KMS-11 (cell line): ENCODE measurements at regions not wholly inside any gene's neighbourhood (a gene's known extent, or its start where the extent isn't known, plus 50 kb on each side); places are given as distances from the start of the nearest gene placed in this dataset.

Experiments used
- H2AFZ ChIP-seq: fragments of 200-600 bp; sonication (generic); 2 replicates; pipeline ENCODE4 v1.6.1; 2016; ENCODE audit warnings: antibody characterized with exemption, mixed run types, low read depth
- H3K27ac ChIP-seq: fragments of 200-600 bp; sonication (generic); 2 replicates; pipeline ENCODE4 v1.6.1; 2016; ENCODE audit warnings: mild to moderate bottlenecking, mixed run types
- H3K27me3 ChIP-seq: fragments of 200-600 bp; sonication (generic); 2 replicates; pipeline ENCODE4 v1.6.1; 2017; ENCODE audit warnings: mild to moderate bottlenecking, low read depth, mixed run types, moderate library complexity; ENCODE audit not compliant: insufficient read depth
- H3K36me3 ChIP-seq: fragments of 200-600 bp; sonication (generic); 2 replicates; pipeline ENCODE4 v1.6.1; 2017; ENCODE audit warnings: mild to moderate bottlenecking, mixed run types; ENCODE audit not compliant: insufficient read depth
- H3K4me1 ChIP-seq: fragments of 200-600 bp; sonication (generic); 2 replicates; pipeline ENCODE4 v1.6.1; 2016; ENCODE audit warnings: mild to moderate bottlenecking, low read depth, mixed run types; ENCODE audit not compliant: poor library complexity, severe bottlenecking
- H3K4me2 ChIP-seq: fragments of 200-600 bp; sonication (generic); 2 replicates; pipeline ENCODE4 v1.7.0; 2016; ENCODE audit warnings: mild to moderate bottlenecking, mixed run types
- H3K4me3 ChIP-seq: fragments of 200-600 bp; sonication (generic); IDR thresholded peaks from 2 replicates; pipeline ENCODE4 v1.6.1; 2017; ENCODE audit warnings: low read depth, low read length, mixed read lengths; ENCODE audit not compliant: insufficient read depth
- H3K79me2 ChIP-seq: fragments of 200-600 bp; sonication (generic); 2 replicates; pipeline ENCODE4 v1.6.1; 2016; ENCODE audit warnings: low read depth, mixed run types; ENCODE audit not compliant: insufficient read depth
- H3K9ac ChIP-seq: fragments of 200-600 bp; sonication (generic); 2 replicates; pipeline ENCODE4 v1.6.1; 2016; ENCODE audit warnings: mild to moderate bottlenecking, mixed run types
- H4K20me1 ChIP-seq: fragments of 200-600 bp; sonication (generic); 2 replicates; pipeline ENCODE4 v1.6.1; 2016; ENCODE audit warnings: mild to moderate bottlenecking, mixed run types; ENCODE audit not compliant: insufficient read depth
- TF ChIP-seq, protein P1 (sequence below): fragments of 200-600 bp; sonication (generic); conservative IDR thresholded peaks from 2 replicates; pipeline ENCODE4 v1.6.1; 2017; ENCODE audit warnings: low read depth, mild to moderate bottlenecking, antibody characterized with exemption, low read length, moderate library complexity, mixed read lengths

DNA sequence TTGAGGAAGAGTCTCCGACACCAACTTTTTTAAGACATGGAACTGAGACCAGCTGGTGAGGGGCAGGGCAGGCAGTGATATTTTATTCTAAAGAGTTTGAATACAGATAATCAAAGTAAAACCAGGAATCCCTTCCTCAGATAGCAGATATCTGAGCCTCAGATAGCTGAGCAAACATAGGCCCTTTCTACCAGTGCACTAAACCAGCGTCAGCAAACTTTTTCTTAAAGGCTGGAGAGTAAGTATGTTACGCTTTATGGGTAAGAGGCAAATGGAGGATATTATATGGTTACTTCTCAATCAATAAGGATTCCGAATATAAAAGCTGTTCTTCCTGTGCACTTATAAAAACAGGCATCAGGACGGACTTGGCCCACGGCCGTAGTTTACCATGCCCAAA is 73.9 kb downstream of the WNT5A start:
- H3K79me2 ChIP-seq: no peaks in the 10 kb centered on the region
- no peak overlapping the region for H3K27ac ChIP-seq
- TF ChIP-seq, protein P1, sequence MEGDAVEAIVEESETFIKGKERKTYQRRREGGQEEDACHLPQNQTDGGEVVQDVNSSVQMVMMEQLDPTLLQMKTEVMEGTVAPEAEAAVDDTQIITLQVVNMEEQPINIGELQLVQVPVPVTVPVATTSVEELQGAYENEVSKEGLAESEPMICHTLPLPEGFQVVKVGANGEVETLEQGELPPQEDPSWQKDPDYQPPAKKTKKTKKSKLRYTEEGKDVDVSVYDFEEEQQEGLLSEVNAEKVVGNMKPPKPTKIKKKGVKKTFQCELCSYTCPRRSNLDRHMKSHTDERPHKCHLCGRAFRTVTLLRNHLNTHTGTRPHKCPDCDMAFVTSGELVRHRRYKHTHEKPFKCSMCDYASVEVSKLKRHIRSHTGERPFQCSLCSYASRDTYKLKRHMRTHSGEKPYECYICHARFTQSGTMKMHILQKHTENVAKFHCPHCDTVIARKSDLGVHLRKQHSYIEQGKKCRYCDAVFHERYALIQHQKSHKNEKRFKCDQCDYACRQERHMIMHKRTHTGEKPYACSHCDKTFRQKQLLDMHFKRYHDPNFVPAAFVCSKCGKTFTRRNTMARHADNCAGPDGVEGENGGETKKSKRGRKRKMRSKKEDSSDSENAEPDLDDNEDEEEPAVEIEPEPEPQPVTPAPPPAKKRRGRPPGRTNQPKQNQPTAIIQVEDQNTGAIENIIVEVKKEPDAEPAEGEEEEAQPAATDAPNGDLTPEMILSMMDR: no peak
- no peaks in the 10 kb centered on the region for H3K36me3 ChIP-seq
- no peak overlapping the region for H2AFZ ChIP-seq
- no peaks in the 10 kb centered on the region for H3K27me3 ChIP-seq
- no peak overlapping the region for H3K9ac ChIP-seq
- H4K20me1 ChIP-seq: no peaks in the 10 kb centered on the region
- H3K4me3 ChIP-seq: no peak overlapping the region
- H3K4me1 ChIP-seq: no peaks in the 10 kb centered on the region
- no peak overlapping the region for H3K4me2 ChIP-seq

DNA sequence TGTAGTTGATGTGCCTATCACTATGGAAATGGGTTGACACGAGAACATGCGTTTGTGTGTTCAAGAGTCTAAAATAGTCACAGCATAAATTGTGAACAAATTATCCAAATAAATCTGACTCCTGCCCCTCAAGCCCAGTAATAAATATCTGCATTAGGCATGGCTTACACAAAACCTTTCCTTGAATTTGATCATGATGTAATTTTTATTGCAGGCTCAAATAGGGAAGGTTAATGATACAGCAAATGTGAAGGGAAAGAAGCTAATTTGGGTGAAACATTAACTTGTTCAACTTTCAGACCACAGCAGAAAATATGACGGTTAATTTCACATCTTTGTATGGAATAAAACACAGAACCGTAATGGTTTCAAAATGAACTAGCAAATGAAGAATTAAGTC is 74.6 kb downstream of the WNT5A start:
- no peak overlapping the region for H2AFZ ChIP-seq
- no peak overlapping the region for H3K4me2 ChIP-seq
- TF ChIP-seq, protein P1: no peak
- H3K4me1 ChIP-seq: no peaks in the 10 kb centered on the region
- no peak overlapping the region for H3K9ac ChIP-seq
- H3K36me3 ChIP-seq: no peaks in the 10 kb centered on the region
- no peaks in the 10 kb centered on the region for H3K79me2 ChIP-seq
- no peak overlapping the region for H3K27ac ChIP-seq
- H3K27me3 ChIP-seq: no peaks in the 10 kb centered on the region
- H4K20me1 ChIP-seq: no peaks in the 10 kb centered on the region
- H3K4me3 ChIP-seq: no peak overlapping the region

DNA sequence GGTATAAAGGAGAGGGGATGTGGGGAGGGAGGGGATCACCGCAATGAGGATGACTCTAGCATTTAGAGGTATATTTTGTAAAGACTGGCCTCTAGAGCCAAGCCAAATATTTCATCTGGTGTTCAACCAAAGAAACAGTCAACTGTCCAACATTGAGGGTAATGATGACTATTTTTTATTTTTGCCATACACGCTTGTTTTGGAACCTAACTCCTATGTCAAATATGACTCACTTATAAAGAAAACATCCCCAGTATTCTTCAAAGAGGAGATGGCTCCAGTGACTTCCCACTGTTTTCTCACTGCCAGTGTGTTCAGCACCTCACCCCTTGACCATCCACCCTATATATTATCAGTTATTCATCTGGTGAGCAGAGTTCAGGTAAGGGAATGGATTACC is 77.3 kb downstream of the WNT5A start:
- TF ChIP-seq, protein P1: no peak
- Histone ChIP-seq H3K27ac (no peak overlapping the region), H3K27me3 (no peaks in the 10 kb centered on the region), H2AFZ (no peak overlapping the region), H3K4me1 (no peaks in the 10 kb centered on the region), H3K36me3 (no peaks in the 10 kb centered on the region), H4K20me1 (no peaks in the 10 kb centered on the region), H3K79me2 (no peaks in the 10 kb centered on the region), H3K4me3 (no peak overlapping the region), H3K9ac (no peak overlapping the region), H3K4me2 (no peak overlapping the region)

DNA sequence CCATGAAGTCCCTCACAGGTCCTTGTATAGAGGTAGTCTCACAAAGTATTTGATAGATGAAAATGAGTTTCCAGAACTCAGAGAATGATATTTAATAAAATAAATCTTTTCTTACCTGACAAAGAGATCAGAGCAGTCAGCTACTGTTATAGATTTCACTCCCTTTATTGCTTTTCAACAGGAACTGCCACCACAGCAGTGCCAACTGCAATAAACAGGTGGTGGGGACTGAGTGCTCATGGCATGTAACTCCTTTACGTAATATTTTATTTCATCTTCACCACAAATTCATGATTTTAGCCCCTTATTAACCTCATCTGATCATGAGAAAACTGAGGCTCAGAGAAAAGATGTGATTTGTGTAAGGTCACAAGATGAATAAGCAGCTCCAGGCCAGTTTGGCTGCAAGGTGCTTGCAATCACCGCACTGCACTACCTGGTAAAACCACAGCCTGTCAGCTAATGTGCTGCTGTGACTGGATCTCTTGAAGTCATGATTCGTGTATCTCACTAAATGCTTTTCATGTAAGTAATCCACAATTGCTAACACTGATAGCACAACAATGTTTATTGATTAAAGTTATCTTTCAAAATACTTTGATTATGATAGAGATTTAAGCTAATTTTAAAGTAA is 78.8 kb downstream of the WNT5A start:
- TF ChIP-seq, protein P1: no peak
- no peak overlapping the region for H2AFZ ChIP-seq
- H3K27ac ChIP-seq: no peak overlapping the region
- no peak overlapping the region for H3K9ac ChIP-seq
- H3K27me3 ChIP-seq: no peaks in the 10 kb centered on the region
- H3K36me3 ChIP-seq: no peaks in the 10 kb centered on the region
- H3K4me2 ChIP-seq: no peak overlapping the region
- H3K4me1 ChIP-seq: no peaks in the 10 kb centered on the region
- H4K20me1 ChIP-seq: no peaks in the 10 kb centered on the region
- no peak overlapping the region for H3K4me3 ChIP-seq
- no peaks in the 10 kb centered on the region for H3K79me2 ChIP-seq
